Loucy (cell line): ENCODE measurements at regions not wholly inside any gene's neighbourhood (a gene's known extent, or its start where the extent isn't known, plus 50 kb on each side); places are given as distances from the start of the nearest gene placed in this dataset.

Experiments
- H2AFZ ChIP-seq: fragments of 200-600 bp; sonication (generic); 2 replicates; pipeline ENCODE4 v1.6.0; 2016; ENCODE audit warnings: antibody characterized with exemption, mild to moderate bottlenecking, low read length, moderate library complexity
- H3F3A ChIP-seq: fragments of 200-600 bp; 2 replicates; pipeline ENCODE4 v1.6.0; 2016; ENCODE audit warnings: antibody characterized with exemption, low read depth, mild to moderate bottlenecking
- H3K27me3 ChIP-seq: fragments of 200-600 bp; sonication (generic); 2 replicates; pipeline ENCODE4 v1.6.1; 2014; ENCODE audit warnings: low read length, mild to moderate bottlenecking; ENCODE audit not compliant: insufficient read depth, poor library complexity, severe bottlenecking
- H3K36me3 ChIP-seq: fragments of 200-600 bp; sonication (generic); 2 replicates; pipeline ENCODE4 v1.6.1; 2016; ENCODE audit warnings: low read length; ENCODE audit not compliant: insufficient read depth
- H3K4me1 ChIP-seq: fragments of 200-600 bp; sonication (generic); 2 replicates; pipeline ENCODE4 v1.5.1; 2014; ENCODE audit warnings: low read length, mild to moderate bottlenecking; ENCODE audit not compliant: insufficient read depth, poor library complexity, severe bottlenecking
- H3K4me2 ChIP-seq: fragments of 200-600 bp; sonication (generic); 2 replicates; pipeline ENCODE4 v1.6.0; 2014; ENCODE audit warnings: antibody characterized with exemption, low read length, low read depth, mild to moderate bottlenecking; ENCODE audit not compliant: poor library complexity, severe bottlenecking
- H3K4me3 ChIP-seq: fragments of 200-600 bp; sonication (generic); 2 replicates; pipeline ENCODE4 v1.5.1; 2014; ENCODE audit warnings: low read length, mild to moderate bottlenecking, mixed read lengths; ENCODE audit not compliant: poor library complexity, severe bottlenecking
- H3K79me2 ChIP-seq: fragments of 200-600 bp; sonication (generic); 2 replicates; pipeline ENCODE4 v1.6.1; 2014; ENCODE audit warnings: low read length; ENCODE audit not compliant: insufficient read depth
- H3K9ac ChIP-seq: fragments of 200-600 bp; sonication (generic); 2 replicates; pipeline ENCODE4 v1.6.0; 2014; ENCODE audit warnings: mild to moderate bottlenecking, low read depth, low read length, moderate library complexity; ENCODE audit not compliant: poor library complexity, severe bottlenecking
- H3K9me2 ChIP-seq: fragments of 200-600 bp; sonication (generic); replicated peaks from 2 replicates; pipeline ENCODE4 v1.6.1; 2016; ENCODE audit warnings: low read depth, low read length, mixed read lengths
- H3K9me3 ChIP-seq: fragments of 200-600 bp; sonication (generic); 2 replicates; pipeline ENCODE4 v1.6.1; 2014; ENCODE audit warnings: mild to moderate bottlenecking, antibody characterized with exemption, low read length, low read depth; ENCODE audit not compliant: insufficient read depth
- H4K20me1 ChIP-seq: fragments of 200-600 bp; sonication (generic); 2 replicates; pipeline ENCODE4 v1.6.0; 2014; ENCODE audit warnings: antibody characterized with exemption, low read length, mild to moderate bottlenecking; ENCODE audit not compliant: insufficient read depth, poor library complexity, severe bottlenecking
- EZH2phosphoT487 ChIP-seq: fragments of 200-600 bp; IDR thresholded peaks from 2 replicates; pipeline ENCODE4 v1.6.1; 2018; ENCODE audit warnings: antibody characterized with exemption, mild to moderate bottlenecking, moderate library complexity, borderline replicate concordance
- TF ChIP-seq, protein P1 (sequence below): fragments of 200-600 bp; sonication (generic); conservative IDR thresholded peaks from 2 replicates; pipeline ENCODE4 v1.5.1; 2014; ENCODE audit warnings: mild to moderate bottlenecking, antibody characterized with exemption, low read length

DNA sequence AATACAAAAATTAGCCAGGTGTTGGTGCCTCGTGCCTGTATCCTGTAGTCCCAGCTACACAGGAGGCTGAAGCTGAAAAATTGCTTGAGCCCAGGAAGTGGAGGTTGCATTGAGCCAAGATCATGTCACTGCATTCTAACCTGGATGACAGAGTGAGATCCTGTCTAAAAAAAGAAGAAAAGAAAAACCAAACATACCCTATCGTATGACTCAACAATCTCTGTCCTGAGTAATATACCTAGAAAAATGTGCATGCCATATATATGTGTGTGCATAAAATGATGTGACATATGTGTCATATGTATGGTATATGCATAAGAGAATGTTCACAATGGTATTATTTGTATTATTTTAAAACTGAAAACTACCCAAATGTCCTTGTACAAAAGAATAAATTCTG, 261.5 kb upstream of the CLEC14A start:
- Histone ChIP-seq H2AFZ (no peak overlapping the region), H3K9me3 (no peaks in the 10 kb centered on the region)
- TF ChIP-seq, protein P1, sequence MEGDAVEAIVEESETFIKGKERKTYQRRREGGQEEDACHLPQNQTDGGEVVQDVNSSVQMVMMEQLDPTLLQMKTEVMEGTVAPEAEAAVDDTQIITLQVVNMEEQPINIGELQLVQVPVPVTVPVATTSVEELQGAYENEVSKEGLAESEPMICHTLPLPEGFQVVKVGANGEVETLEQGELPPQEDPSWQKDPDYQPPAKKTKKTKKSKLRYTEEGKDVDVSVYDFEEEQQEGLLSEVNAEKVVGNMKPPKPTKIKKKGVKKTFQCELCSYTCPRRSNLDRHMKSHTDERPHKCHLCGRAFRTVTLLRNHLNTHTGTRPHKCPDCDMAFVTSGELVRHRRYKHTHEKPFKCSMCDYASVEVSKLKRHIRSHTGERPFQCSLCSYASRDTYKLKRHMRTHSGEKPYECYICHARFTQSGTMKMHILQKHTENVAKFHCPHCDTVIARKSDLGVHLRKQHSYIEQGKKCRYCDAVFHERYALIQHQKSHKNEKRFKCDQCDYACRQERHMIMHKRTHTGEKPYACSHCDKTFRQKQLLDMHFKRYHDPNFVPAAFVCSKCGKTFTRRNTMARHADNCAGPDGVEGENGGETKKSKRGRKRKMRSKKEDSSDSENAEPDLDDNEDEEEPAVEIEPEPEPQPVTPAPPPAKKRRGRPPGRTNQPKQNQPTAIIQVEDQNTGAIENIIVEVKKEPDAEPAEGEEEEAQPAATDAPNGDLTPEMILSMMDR: no peak

DNA sequence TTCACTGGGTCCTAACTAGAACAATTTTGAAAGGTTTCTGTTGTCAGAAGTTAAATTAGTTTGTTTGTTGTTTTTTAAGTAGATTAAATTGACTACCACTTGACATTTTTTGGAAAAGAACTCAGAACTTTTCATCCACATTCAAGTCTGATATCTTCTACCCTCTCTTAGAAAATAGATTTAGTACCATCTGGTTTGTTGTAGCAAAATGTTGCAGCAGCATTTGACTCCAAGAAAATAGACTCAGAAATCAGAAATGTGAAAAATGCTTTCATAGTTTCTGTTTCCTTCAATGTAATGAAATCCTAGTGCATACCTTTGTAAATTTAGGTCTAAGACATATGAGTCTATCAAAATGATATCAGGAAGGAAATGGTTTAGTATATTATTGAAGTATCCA, 256.3 kb upstream of the CLEC14A start:
- H4K20me1 ChIP-seq: no peaks in the 10 kb centered on the region
- H3K27me3 ChIP-seq: no peaks in the 10 kb centered on the region
- H3K9me3 ChIP-seq: no peaks in the 10 kb centered on the region
- TF ChIP-seq EZH2phosphoT487: no peak
- TF ChIP-seq, protein P1: no peak
- H3K9me2 ChIP-seq: no peaks in the 10 kb centered on the region
- H3K9ac ChIP-seq: no peak overlapping the region
- no peaks in the 10 kb centered on the region for H3K79me2 ChIP-seq
- no peaks in the 10 kb centered on the region for H3K36me3 ChIP-seq
- no peak overlapping the region for H2AFZ ChIP-seq
- H3K4me2 ChIP-seq: no peak overlapping the region
- no peaks in the 10 kb centered on the region for H3K4me1 ChIP-seq
- H3F3A ChIP-seq: no peaks in the 10 kb centered on the region
- H3K4me3 ChIP-seq: no peak overlapping the region

More for the DNA sequence above, 261.5 kb upstream of the CLEC14A start:
- no peaks in the 10 kb centered on the region for H3K9me2 ChIP-seq
- H3K79me2 ChIP-seq: no peaks in the 10 kb centered on the region
- H3F3A ChIP-seq: no peaks in the 10 kb centered on the region
- H3K4me2 ChIP-seq: no peak overlapping the region
- no peaks in the 10 kb centered on the region for H3K4me1 ChIP-seq
- H3K4me3 ChIP-seq: no peak overlapping the region
- no peaks in the 10 kb centered on the region for H3K36me3 ChIP-seq
- H3K9ac ChIP-seq: no peak overlapping the region
- H3K27me3 ChIP-seq: no peaks in the 10 kb centered on the region
- H4K20me1 ChIP-seq: no peaks in the 10 kb centered on the region

GRCh38 chr14:38507299-38507698, 251.4 kb upstream of the CLEC14A start:
- Histone ChIP-seq H3K79me2 (no peaks in the 10 kb centered on the region), H3K9me2 (no peaks in the 10 kb centered on the region), H3K9me3 (no peaks in the 10 kb centered on the region), H3K36me3 (no peaks in the 10 kb centered on the region), H3K4me1 (no peaks in the 10 kb centered on the region), H3K9ac (no peak overlapping the region), H3K4me3 (no peak overlapping the region), H3F3A (no peaks in the 10 kb centered on the region), H3K4me2 (no peak overlapping the region), H2AFZ (no peak overlapping the region), H3K27me3 (no peaks in the 10 kb centered on the region), H4K20me1 (no peaks in the 10 kb centered on the region)
- TF ChIP-seq EZH2phosphoT487: no peak
- TF ChIP-seq, protein P1: no peak

GRCh38 chr14:38505973-38506249, 250.0 kb upstream of the CLEC14A start:
- Histone ChIP-seq H2AFZ (no peak overlapping the region), H3K27me3 (no peaks in the 10 kb centered on the region), H3K4me2 (no peak overlapping the region), H3K79me2 (no peaks in the 10 kb centered on the region), H3K4me3 (no peak overlapping the region), H3K9ac (no peak overlapping the region), H3F3A (no peaks in the 10 kb centered on the region), H3K4me1 (no peaks in the 10 kb centered on the region), H3K9me2 (no peaks in the 10 kb centered on the region), H4K20me1 (no peaks in the 10 kb centered on the region), H3K9me3 (no peaks in the 10 kb centered on the region), H3K36me3 (no peaks in the 10 kb centered on the region)
- TF ChIP-seq, protein P1: no peak
- TF ChIP-seq EZH2phosphoT487: no peak
